ENCODE measurements at regions not wholly inside any gene's neighbourhood (a gene's known extent, or its start where the extent isn't known, plus 50 kb on each side); places are given as distances from the start of the nearest gene placed in this dataset.

- no peak for TF ChIP-seq ZNF462 (CRISPR knock-in tag; IDR thresholded peaks at IDR 0.05)
- TF ChIP-seq ZNF331 (CRISPR knock-in tag; IDR thresholded peaks at IDR 0.05; ENCODE audit: low read depth): no peak
- TF ChIP-seq JUNB (IDR thresholded peaks at IDR 0.05; ENCODE audit: unreplicated experiment): no peak
- TF ChIP-seq EZH2phosphoT487 (IDR thresholded peaks at IDR 0.05; ENCODE audit: unreplicated experiment): no peak
Measured at GRCh38 chr6:128573036-128573435, 52.6 kb upstream of the PTPRK start (continued).

GRCh38 chr6:128572294-128572693 lies 51.9 kb upstream of the PTPRK start:
- H3K36me3 ChIP-seq (ENCODE audit: insufficient read depth): no peaks in the 10 kb centered on the region
- H3K4me1 ChIP-seq (ENCODE audit: insufficient read depth): no peaks in the 10 kb centered on the region; the same call in 1 of the 2 replicates
- no peak for ATAC-seq
- no peaks in the 10 kb centered on the region for H3K9me2 ChIP-seq (ENCODE audit: insufficient read depth)
- Mint-ChIP-seq H3K9me3 (peaks cover 4% of the 10 kb centered on the region; the same call in 1 of the 3 replicates), H3K27ac (no peak overlapping the region), H3K27me3 (ENCODE audit: insufficient read depth, low read depth, poor library complexity) (peaks cover 3% of the 10 kb centered on the region), H3K4me1 (peaks cover 13% of the 10 kb centered on the region), H3K36me3 (ENCODE audit: low read depth) (no peaks in the 10 kb centered on the region), H3K4me3 (no peak overlapping the region)
- H2AFZ ChIP-seq: no peak overlapping the region
- H3K27me3 ChIP-seq (ENCODE audit: insufficient read depth): no peaks in the 10 kb centered on the region
- no peak overlapping the region for H3K27ac ChIP-seq (ENCODE audit: low read depth)
- no peak overlapping the region for H3K4me2 ChIP-seq
- H3F3A ChIP-seq (replicated peaks; ENCODE audit: low read depth): no peaks in the 10 kb centered on the region
- no peaks in the 10 kb centered on the region for H4K20me1 ChIP-seq (replicated peaks; ENCODE audit: insufficient read depth)
- H3K79me2 ChIP-seq (replicated peaks; ENCODE audit: insufficient read depth): no peaks in the 10 kb centered on the region
- H3K4me3 ChIP-seq: no peak overlapping the region
- no peak for DNase-seq (ENCODE audit: low spot score)
- TF ChIP-seq CREB1 (CRISPR knock-in tag; IDR thresholded peaks at IDR 0.05; ENCODE audit: low read depth) (no peak), ETS1 (IDR thresholded peaks at IDR 0.05) (no peak), NANOG (IDR thresholded peaks at IDR 0.05; ENCODE audit: borderline replicate concordance) (no peak), CTCF (conservative IDR thresholded peaks at IDR 0.05; ENCODE audit: low read depth in 2 of 2) (no peak), EZH2 (IDR thresholded peaks at IDR 0.05; ENCODE audit: low read depth, unreplicated experiment) (no peak), POLR2AphosphoS5 (IDR thresholded peaks at IDR 0.05; ENCODE audit: low read depth) (no peak), JUNB (IDR thresholded peaks at IDR 0.05; ENCODE audit: unreplicated experiment) (no peak), ZNF114 (CRISPR knock-in tag; IDR thresholded peaks at IDR 0.05) (no peak), EZH2phosphoT487 (IDR thresholded peaks at IDR 0.05; ENCODE audit: unreplicated experiment) (no peak)

Data from GM23338 (cell line).